ENCODE measurements at regions not wholly inside any gene's neighbourhood (a gene's known extent, or its start where the extent isn't known, plus 50 kb on each side); places are given as distances from the start of the nearest gene placed in this dataset.

- DNase-seq: no peak
- POLR2A ChIA-PET (ENCODE audit: unreplicated experiment): no interaction called here
- WGBS, 2 experiments (ENCODE audit: extremely low coverage in 2 of 2, insufficient read length in 1 of 2): no CpG with 5 or more reads among the region's 1 CpG
- Histone ChIP-seq H3K27ac (ENCODE audit: insufficient read depth, low read length) (no peak overlapping the region), H3K18ac (ENCODE audit: low read depth, low read length) (no peak overlapping the region), H2BK15ac (ENCODE audit: low read depth, low read length) (no peak overlapping the region), H4K5ac (ENCODE audit: low read depth, low read length) (no peak overlapping the region), H3K27me3 (ENCODE audit: control insufficient read depth, insufficient read depth, low read length) (no peaks in the 10 kb centered on the region), H3K36me3 (ENCODE audit: control insufficient read depth, insufficient read depth, low read length) (no peaks in the 10 kb centered on the region), H2BK5ac (ENCODE audit: low read depth, low read length, poor library complexity, severe bottlenecking) (no peak overlapping the region), H3K4me3 (ENCODE audit: insufficient read depth, low read depth, low read length) (no peak overlapping the region), H3K79me1 (ENCODE audit: low read depth in 1 of 2, low read length in 2 of 2) (no peaks in the 10 kb centered on the region), H3K4me2 (ENCODE audit: low read depth, low read length) (no peak overlapping the region), H3K14ac (replicated peaks; ENCODE audit: low read depth, low read length) (no peak overlapping the region), H2AK9ac (replicated peaks; ENCODE audit: low read depth, low read length, poor library complexity) (no peak overlapping the region), H3K4ac (ENCODE audit: low read depth, low read length) (no peak overlapping the region), H3K9me1 (ENCODE audit: insufficient read depth, low read length) (no peaks in the 10 kb centered on the region), H2BK120ac (ENCODE audit: low read depth, low read length) (no peak overlapping the region), H2AFZ (replicated peaks; ENCODE audit: low read length, poor library complexity) (no peak overlapping the region), H3K23ac (ENCODE audit: low read depth, low read length) (no peak overlapping the region), H3K4me1 (ENCODE audit: control insufficient read depth, insufficient read depth, low read length) (no peaks in the 10 kb centered on the region), H4K8ac (ENCODE audit: low read depth in 2 of 2, low read length in 2 of 2) (no peak overlapping the region), H2AK5ac (ENCODE audit: low read depth, low read length) (no peak overlapping the region), H3K9ac (ENCODE audit: low read depth, low read length) (no peak overlapping the region), H2BK20ac (ENCODE audit: low read depth, low read length) (no peak overlapping the region), H3K56ac (ENCODE audit: extremely low read depth, insufficient read depth, low read length) (no peak overlapping the region), H3K9me3 (ENCODE audit: control insufficient read depth, insufficient read depth, low read length) (no peaks in the 10 kb centered on the region), H4K20me1 (ENCODE audit: insufficient read depth, low read length) (no peaks in the 10 kb centered on the region), H4K91ac (ENCODE audit: insufficient read depth, low read depth, low read length) (no peak overlapping the region)
- in situ Hi-C loops (cut with MboI; ENCODE audit: low sequenced_read_pairs): no loop called here
- CTCF ChIA-PET: no interaction called here
- dilution Hi-C loops (cut with HindIII; ENCODE audit: low sequenced_read_pairs, unreplicated experiment): no loop called here
- intact Hi-C loops (cut with micrococcal nuclease): no loop called here
- ATAC-seq (ENCODE audit: low read depth): no peak
- BruUV-seq (replicated peaks): no TSS peak
- TF ChIP-seq CEBPB (IDR thresholded peaks at IDR 0.05; ENCODE audit: low read depth, low read length) (no peak), RFX5 (IDR thresholded peaks at IDR 0.05; ENCODE audit: low read depth, low read length) (no peak), MAZ (IDR thresholded peaks at IDR 0.05; ENCODE audit: borderline replicate concordance, low read depth, low read length) (no peak), USF2 (IDR thresholded peaks at IDR 0.05; ENCODE audit: low read depth, low read length) (no peak), CHD1 (IDR thresholded peaks at IDR 0.05; ENCODE audit: low read depth, low read length) (no peak), ELK1 (IDR thresholded peaks at IDR 0.05; ENCODE audit: borderline replicate concordance, low read depth, low read length) (no peak), FOS (IDR thresholded peaks at IDR 0.05; ENCODE audit: low read depth, low read length) (no peak), BHLHE40 (IDR thresholded peaks at IDR 0.05; ENCODE audit: low read depth, low read length) (no peak), SMC3 (IDR thresholded peaks at IDR 0.05; ENCODE audit: low read depth, low read length) (no peak), POLR2A (IDR thresholded peaks at IDR 0.05; ENCODE audit: low read depth, low read length) (no peak), MXI1 (IDR thresholded peaks at IDR 0.05; ENCODE audit: borderline replicate concordance, low read depth, low read length) (no peak), MAFK (IDR thresholded peaks at IDR 0.05; ENCODE audit: low read depth, low read length) (no peak), NFE2L2 (IDR thresholded peaks at IDR 0.05; ENCODE audit: low read depth, low read length) (no peak), CTCF (conservative IDR thresholded peaks at IDR 0.05; ENCODE audit: low read depth, low read length) (no peak)
These were observed 105.2 kb upstream of the FGF16 start for GRCh38 chrX:77342004-77342403.

Measured in IMR-90 (cell line).